SK-N-SH treated with all-trans-retinoic acid at 6 μM for 48 hours (cell line): ENCODE measurements at regions not wholly inside any gene's neighbourhood (a gene's known extent, or its start where the extent isn't known, plus 50 kb on each side); places are given as distances from the start of the nearest gene placed in this dataset.
"Not testable (repeated sequence)": the region's sequence is repeated elsewhere in the genome, so short reads cannot be mapped to it uniquely, and the experiment has no call there.

Source experiments
- ZC3H10 ChIP-seq: fragments of 250-450 bp; sonication (Bioruptor Pico); IDR thresholded peaks from 2 replicates; pipeline ENCODE4 v1.5.1; 2021; ENCODE audit warnings: mild to moderate bottlenecking, moderate library complexity
- ZFP3 ChIP-seq: fragments of 250-450 bp; sonication (Bioruptor Pico); IDR thresholded peaks from 2 replicates; pipeline ENCODE4 v1.5.0; 2020; ENCODE audit warnings: mild to moderate bottlenecking, moderate library complexity
- ZFP30 ChIP-seq: fragments of 450-650 bp; formaldehyde crosslinking; IDR thresholded peaks from 2 replicates; pipeline ENCODE4 v1.5.0; 2022; ENCODE audit warnings: mild to moderate bottlenecking, moderate library complexity
- TF ChIP-seq, protein P1 (sequence below): fragments of 250-450 bp; sonication (Bioruptor Pico); IDR thresholded peaks from 2 replicates; pipeline ENCODE4 v1.8.0; 2020; ENCODE audit warnings: mild to moderate bottlenecking, moderate library complexity, borderline replicate concordance

DNA sequence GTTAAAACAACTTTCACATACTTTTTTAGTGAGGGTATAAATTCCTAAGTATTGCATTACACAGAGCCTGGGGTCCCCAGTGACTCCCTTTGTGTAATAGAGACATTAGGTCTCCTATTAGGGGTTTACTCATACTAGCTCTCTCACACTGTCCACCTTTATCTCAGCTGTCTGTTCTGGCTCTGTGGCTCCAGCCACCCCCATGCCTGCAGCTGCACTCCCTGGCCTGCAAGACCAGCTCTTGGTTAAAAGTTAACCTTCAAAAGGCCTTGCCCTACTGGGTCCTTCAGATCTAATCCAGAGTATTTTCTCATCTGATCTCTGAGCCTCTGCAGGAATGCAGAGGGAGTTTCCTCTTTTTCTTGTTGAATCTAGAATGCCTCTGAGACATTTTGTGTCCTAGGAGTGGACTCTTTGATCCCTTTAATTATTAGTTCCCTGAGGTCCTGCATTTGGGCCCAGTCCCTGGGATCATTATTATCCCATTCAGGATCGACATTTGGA lies 280.9 kb downstream of the PYDC2 start:
- not testable (repeated sequence) for TF ChIP-seq ZFP3, ZFP30, ZC3H10 (CRISPR knock-in tag)
- TF ChIP-seq, protein P1, sequence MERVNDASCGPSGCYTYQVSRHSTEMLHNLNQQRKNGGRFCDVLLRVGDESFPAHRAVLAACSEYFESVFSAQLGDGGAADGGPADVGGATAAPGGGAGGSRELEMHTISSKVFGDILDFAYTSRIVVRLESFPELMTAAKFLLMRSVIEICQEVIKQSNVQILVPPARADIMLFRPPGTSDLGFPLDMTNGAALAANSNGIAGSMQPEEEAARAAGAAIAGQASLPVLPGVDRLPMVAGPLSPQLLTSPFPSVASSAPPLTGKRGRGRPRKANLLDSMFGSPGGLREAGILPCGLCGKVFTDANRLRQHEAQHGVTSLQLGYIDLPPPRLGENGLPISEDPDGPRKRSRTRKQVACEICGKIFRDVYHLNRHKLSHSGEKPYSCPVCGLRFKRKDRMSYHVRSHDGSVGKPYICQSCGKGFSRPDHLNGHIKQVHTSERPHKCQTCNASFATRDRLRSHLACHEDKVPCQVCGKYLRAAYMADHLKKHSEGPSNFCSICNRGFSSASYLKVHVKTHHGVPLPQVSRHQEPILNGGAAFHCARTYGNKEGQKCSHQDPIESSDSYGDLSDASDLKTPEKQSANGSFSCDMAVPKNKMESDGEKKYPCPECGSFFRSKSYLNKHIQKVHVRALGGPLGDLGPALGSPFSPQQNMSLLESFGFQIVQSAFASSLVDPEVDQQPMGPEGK (CRISPR knock-in tag) = not testable (repeated sequence)
